HepG2 (cell line): ENCODE measurements at regions not wholly inside any gene's neighbourhood (a gene's known extent, or its start where the extent isn't known, plus 50 kb on each side); places are given as distances from the start of the nearest gene placed in this dataset.

Source experiments
- ATAC-seq: fragments of 200-7000 bp; cut with Tn5 transposase; 3 replicates; pipeline ENCODE4 v1.9.1; 2020; ENCODE audit warnings: mild to moderate bottlenecking, moderate library complexity
- BruUV-seq: library from RNA; stranded (reverse); fragments of 400-500 nt; replicated peaks from 2 replicates; lab custom pipeline; 2021; lab: Mats Ljungman, UMichigan
- CTCF ChIA-PET: fragments of 300-600 bp; formaldehyde crosslinking; extraction: SDS; loops from one replicate; lab custom pipeline; 2021; ENCODE audit warnings: low total read pairs, inconsistent platforms, low intra/inter-chr PET ratio; lab: Yijun Ruan, JAX
- POLR2A ChIA-PET: fragments of 350-600 bp; sonication (Branson Sonifier 250); formaldehyde crosslinking; loops from one replicate; lab custom pipeline; 2020; ENCODE audit warnings: antibody characterized with exemption, inconsistent platforms; lab: Yijun Ruan, JAX
- DNase-seq: peaks from one replicate; pipeline ENCODE4 v3.0.0-alpha.2; 2015; ENCODE audit warnings: low spot score
- FAIRE-seq: peaks from 3 replicates; lab custom pipeline; 2011; peaks lifted over from hg19 to GRCh38; lab: Jason Lieb, UNC
- H2AFZ ChIP-seq: one replicate; pipeline ENCODE4 v1.6.1; 2011; ENCODE audit warnings: low read length, inconsistent platforms
- H3K27ac ChIP-seq: fragments of 300-600 bp; 3 replicates; pipeline ENCODE4 v1.8.0; 2011; ENCODE audit warnings: mixed run types, mild to moderate bottlenecking, mixed read lengths, low read length, inconsistent platforms; ENCODE audit not compliant: insufficient read depth; ENCODE audit errors: extremely low read length
- H3K27me3 ChIP-seq, 2 experiments: fragments of 200-600 bp in 1 of 2; 2 replicates in 1 of 2; 3 replicates in 1 of 2; pipeline versions ENCODE4 v1.6.0 to v1.8.0; 2011; ENCODE audit warnings: low read length in 2 of 2, mild to moderate bottlenecking in 2 of 2, moderate library complexity in 2 of 2, inconsistent platforms in 1 of 2; ENCODE audit not compliant: insufficient read depth in 2 of 2, control insufficient read depth in 1 of 2
- H3K36me3 ChIP-seq, 2 experiments: fragments of 200-600 bp in 1 of 2; replicated peaks in 1 of 2; 2 replicates in 1 of 2; 3 replicates in 1 of 2; pipeline versions ENCODE4 v1.5.1 to v1.8.0; 2011; ENCODE audit warnings: low read length in 2 of 2, inconsistent platforms in 1 of 2; ENCODE audit not compliant: insufficient read depth in 2 of 2, control insufficient read depth in 1 of 2
- H3K4me1 ChIP-seq: 2 replicates; pipeline ENCODE4 v1.5.1; 2012; ENCODE audit warnings: low read length, inconsistent platforms; ENCODE audit not compliant: insufficient read depth
- H3K4me2 ChIP-seq: 2 replicates; pipeline ENCODE4 v1.6.0; 2011; ENCODE audit warnings: low read depth, low read length, inconsistent platforms
- H3K4me3 ChIP-seq, 3 experiments: fragments of 200-600 bp in 1 of 3; sonication (generic), shearing (Covaris generic) in 1 of 3; replicated peaks in 1 of 3; 2 replicates each; pipeline ENCODE4 v1.5.1; 2011 to 2016; ENCODE audit warnings: low read length in 3 of 3, inconsistent platforms in 2 of 3, low read depth in 2 of 3, mild to moderate bottlenecking in 2 of 3, control low read depth in 1 of 3, mixed read lengths in 1 of 3; ENCODE audit not compliant: insufficient read depth in 1 of 3
- H3K79me2 ChIP-seq: one replicate; pipeline ENCODE4 v1.6.1; 2011; ENCODE audit warnings: low read length, inconsistent platforms; ENCODE audit not compliant: insufficient read depth
- H3K9ac ChIP-seq: 2 replicates; pipeline ENCODE4 v1.6.0; 2011; ENCODE audit warnings: mild to moderate bottlenecking, low read depth, low read length, inconsistent platforms; ENCODE audit not compliant: insufficient read depth
- H3K9me3 ChIP-seq: 2 replicates; pipeline ENCODE4 v1.5.1; 2012; ENCODE audit warnings: mild to moderate bottlenecking, low read length
- H4K20me1 ChIP-seq: 2 replicates; pipeline ENCODE4 v1.6.0; 2011; ENCODE audit warnings: inconsistent platforms, mild to moderate bottlenecking, low read length, moderate library complexity; ENCODE audit not compliant: insufficient read depth
- ASH2L ChIP-seq: fragments of 300-600, 200-600 bp; sonication (generic); IDR thresholded peaks from 2 replicates; pipeline ENCODE4 v1.7.0; 2017; ENCODE audit warnings: low read depth, mild to moderate bottlenecking, moderate library complexity, mixed read lengths, low read length; ENCODE audit not compliant: insufficient read length
- EZH2 ChIP-seq: conservative IDR thresholded peaks from 2 replicates; pipeline ENCODE4 v1.6.1; 2012; ENCODE audit warnings: mild to moderate bottlenecking, low read depth, low read length, moderate library complexity
- FOSL2 ChIP-seq: sonication (generic); formaldehyde crosslinking; IDR thresholded peaks from 2 replicates; pipeline ENCODE4 v1.4.0; 2020; ENCODE audit warnings: missing genetic modification reagents
- MYNN ChIP-seq: sonication (generic); formaldehyde crosslinking; IDR thresholded peaks from 2 replicates; pipeline ENCODE4 v1.4.0; 2020; ENCODE audit warnings: mild to moderate bottlenecking, low read depth, missing genetic modification reagents
- NFYB ChIP-seq: sonication (generic); formaldehyde crosslinking; IDR thresholded peaks from 2 replicates; pipeline ENCODE4 v1.4.0; 2020; ENCODE audit warnings: missing genetic modification reagents
- STAT5B ChIP-seq: sonication (generic); formaldehyde crosslinking; IDR thresholded peaks from 2 replicates; pipeline ENCODE4 v1.4.0; 2020; ENCODE audit warnings: missing genetic modification reagents
- WGBS: methylation state at CpG from one replicate; pipeline ENCODE4 v1.1.6; 2017; ENCODE audit warnings: low lambda C conversion rate; 5-methylcytosine and 5-hydroxymethylcytosine counted together
- in situ Hi-C: cut with HindIII; loops from 2 replicates; pipeline ENCODE4 v1.10.0; 2017; ENCODE audit warnings: low pct_unique_long_range_greater_than_20kb; ENCODE audit not compliant: extremely low pct_ligation_motif_present
- intact Hi-C: fragments of 100-400 bp; cut with micrococcal nuclease; formaldehyde crosslinking; loops from one replicate; pipeline ENCODE4 v1.10.0; 2022; ENCODE audit not compliant: unreplicated experiment
- TF ChIP-seq, protein P1 (sequence below): sonication (generic); formaldehyde crosslinking; IDR thresholded peaks from 2 replicates; pipeline ENCODE4 v1.5.0; 2020; ENCODE audit warnings: missing genetic modification reagents

DNA sequence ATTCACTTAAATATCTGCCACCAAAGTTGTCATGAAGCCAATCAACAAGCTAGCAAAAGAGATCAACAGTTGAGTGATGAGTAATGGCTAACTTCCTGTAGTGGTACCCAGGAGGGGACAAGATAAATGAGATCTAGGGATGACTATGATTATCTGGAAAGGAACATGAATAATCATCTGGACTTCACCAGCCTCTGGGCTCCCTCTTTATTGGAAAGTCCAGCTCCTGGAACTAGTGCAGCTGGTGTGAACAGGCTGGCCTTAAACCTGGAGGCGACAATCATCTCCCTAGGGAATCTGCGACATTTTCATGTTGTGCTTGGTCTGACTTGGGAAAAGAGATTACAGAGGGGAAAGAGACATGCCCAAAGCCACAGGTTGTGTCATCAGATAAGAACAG lies 518.6 kb downstream of the GRIN2A start:
- POLR2A ChIA-PET: no interaction called here
- intact Hi-C loops: no loop called here
- ATAC-seq (no peak), FAIRE-seq (no peak), DNase-seq (no peak)
- Histone ChIP-seq H3K4me3 (no peak overlapping the region), H3K27me3 (peaks cover 0 to 25% of the 10 kb centered on the region in 2 experiments; a peak in 1 of 5 replicates), H3K9me3 (no peaks in the 10 kb centered on the region), H4K20me1 (no peaks in the 10 kb centered on the region), H3K9ac (no peak overlapping the region), H3K79me2 (no peaks in the 10 kb centered on the region), H3K4me2 (no peak overlapping the region), H3K4me1 (no peaks in the 10 kb centered on the region), H3K27ac (no peak overlapping the region), H3K36me3 (no peaks in the 10 kb centered on the region), H2AFZ (no peak overlapping the region)
- no peak for TF ChIP-seq STAT5B (CRISPR knock-in tag)
- TF ChIP-seq MYNN (CRISPR knock-in tag): no peak
- no peak for TF ChIP-seq EZH2
- no peak for TF ChIP-seq ASH2L
- TF ChIP-seq, protein P1, sequence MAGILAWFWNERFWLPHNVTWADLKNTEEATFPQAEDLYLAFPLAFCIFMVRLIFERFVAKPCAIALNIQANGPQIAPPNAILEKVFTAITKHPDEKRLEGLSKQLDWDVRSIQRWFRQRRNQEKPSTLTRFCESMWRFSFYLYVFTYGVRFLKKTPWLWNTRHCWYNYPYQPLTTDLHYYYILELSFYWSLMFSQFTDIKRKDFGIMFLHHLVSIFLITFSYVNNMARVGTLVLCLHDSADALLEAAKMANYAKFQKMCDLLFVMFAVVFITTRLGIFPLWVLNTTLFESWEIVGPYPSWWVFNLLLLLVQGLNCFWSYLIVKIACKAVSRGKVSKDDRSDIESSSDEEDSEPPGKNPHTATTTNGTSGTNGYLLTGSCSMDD (CRISPR knock-in tag): no peak
- BruUV-seq: no TSS peak
- WGBS: 6% methylated on average over 2 of the region's 2 CpGs
- in situ Hi-C loops: no loop called here
- CTCF ChIA-PET: no interaction called here

DNA sequence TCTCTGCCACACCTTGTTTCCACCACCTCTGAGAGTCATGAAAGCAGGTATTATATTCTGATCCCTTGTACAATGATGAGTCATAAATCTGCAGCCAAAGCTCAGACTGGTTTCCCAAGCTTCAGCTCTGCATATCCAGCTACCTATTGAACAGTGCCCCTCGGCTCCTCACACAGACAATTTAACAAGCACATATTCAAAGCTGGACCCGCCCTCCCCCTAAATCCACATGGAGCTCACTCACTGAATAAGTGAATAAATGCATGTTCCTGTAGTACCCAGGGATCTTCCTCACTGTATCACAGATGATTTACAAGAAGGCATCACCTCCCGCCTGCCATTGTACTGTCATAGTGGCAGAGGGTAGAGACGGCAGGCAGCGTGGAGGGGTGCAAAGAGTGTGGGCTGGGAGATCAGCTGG lies 516.4 kb downstream of the GRIN2A start:
- Histone ChIP-seq H3K4me1 (no peaks in the 10 kb centered on the region), H3K9me3 (no peaks in the 10 kb centered on the region), H3K79me2 (no peaks in the 10 kb centered on the region), H3K27ac (no peak overlapping the region), H3K9ac (no peak overlapping the region), H3K4me3 (no peak overlapping the region), H3K27me3 (peaks cover 0 to 20% of the 10 kb centered on the region in 2 experiments; a peak in 1 of 5 replicates), H3K4me2 (no peak overlapping the region), H3K36me3 (no peaks in the 10 kb centered on the region), H2AFZ (no peak overlapping the region), H4K20me1 (no peaks in the 10 kb centered on the region)
- intact Hi-C loops: no loop called here
- no TSS peak for BruUV-seq
- FAIRE-seq (no peak), ATAC-seq (no peak), DNase-seq (no peak)
- WGBS: 25% methylated on average over 5 of the region's 5 CpGs
- 0 out of 2 replicates have a peak, but pooled peaks have one; percentile 13 for TF ChIP-seq FOSL2 (CRISPR knock-in tag)
- TF ChIP-seq NFYB (CRISPR knock-in tag): no peak
- in situ Hi-C loops: no loop called here
- ChIA-PET CTCF (no interaction called here), POLR2A (no interaction called here)
